Lung (tissue), 11 donors: ENCODE measurements at regions not wholly inside any gene's neighbourhood (a gene's known extent, or its start where the extent isn't known, plus 50 kb on each side); places are given as distances from the start of the nearest gene placed in this dataset.

Source experiments
- ATAC-seq: fragments of 200-7000 bp; cut with Tn5 transposase; one replicate; pipeline ENCODE4 v1.9.1; 2020; ENCODE audit warnings: moderate number of reproducible peaks; ENCODE audit not compliant: insufficient read depth, low FRiP score
- DNase-seq, 3 donors: peaks; one replicate each; pipeline ENCODE4 v3.0.0-alpha.2; 2013 to 2017
- H3K27ac ChIP-seq, 2 donors: one replicate each; pipeline ENCODE4 v1.5.1; 2013; ENCODE audit warnings: mild to moderate bottlenecking in 2 of 2, moderate library complexity in 2 of 2, control low read depth in 1 of 2, inconsistent platforms in 1 of 2, low read depth in 1 of 2, low read length in 1 of 2
- H3K27me3 ChIP-seq, 3 donors: one replicate each; pipeline ENCODE4 v1.5.1; 2013; ENCODE audit warnings: low read length in 2 of 3; ENCODE audit not compliant: control insufficient read depth in 3 of 3, insufficient read depth in 3 of 3
- H3K36me3 ChIP-seq, 4 donors: one replicate each; pipeline ENCODE4 v1.5.1; 2013; ENCODE audit warnings: low read length in 4 of 4, mild to moderate bottlenecking in 1 of 4, moderate library complexity in 1 of 4; ENCODE audit not compliant: control insufficient read depth in 4 of 4, insufficient read depth in 4 of 4
- H3K4me1 ChIP-seq, 5 donors: one replicate each; pipeline ENCODE4 v1.5.1; 2013; ENCODE audit warnings: low read length in 5 of 5, mild to moderate bottlenecking in 2 of 5, moderate library complexity in 1 of 5; ENCODE audit not compliant: control insufficient read depth in 5 of 5, insufficient read depth in 5 of 5
- H3K4me3 ChIP-seq: one replicate; pipeline ENCODE4 v1.5.1; 2013; ENCODE audit warnings: mild to moderate bottlenecking, control low read depth, moderate library complexity
- H3K9ac ChIP-seq, 2 donors: one replicate each; pipeline ENCODE4 v1.5.1; 2013; ENCODE audit warnings: low read length in 2 of 2, control low read depth in 1 of 2; ENCODE audit not compliant: insufficient read depth in 1 of 2
- H3K9me3 ChIP-seq, 4 donors: one replicate each; pipeline ENCODE4 v1.5.1; 2013; ENCODE audit warnings: low read length in 3 of 4, mild to moderate bottlenecking in 1 of 4, moderate library complexity in 1 of 4; ENCODE audit not compliant: control insufficient read depth in 4 of 4, insufficient read depth in 3 of 4
- CTCF ChIP-seq: IDR thresholded peaks from 2 replicates; pipeline ENCODE4 v1.5.1; 2012; ENCODE audit warnings: mild to moderate bottlenecking; ENCODE audit errors: control extremely low read depth, extremely low read depth
- WGBS, 2 donors: extraction: QIAGEN DNeasy Blood & Tissue Kit; methylation state at CpG; one replicate each; pipeline ENCODE4 v1.1.7; 2013; 5-methylcytosine and 5-hydroxymethylcytosine counted together
- donor health status: control.
- donor health status: control.
- donor health status: Bipolar disorder and iron deficiency.
- donor health status: healthy.
- donor health status: DM: yes; HTN: yes; CAD: no.

GRCh38 chr4:111466811-111467604 is 678.2 kb upstream of the FAM241A start:
- Histone ChIP-seq H3K9me3 (peaks cover 0 to 14% (median 2%) of the 10 kb centered on the region in 4 donors), H3K27me3 (no peaks in the 10 kb centered on the region), H3K27ac (no peak overlapping the region), H3K4me1 (no peaks in the 10 kb centered on the region), H3K36me3 (no peaks in the 10 kb centered on the region), H3K4me3 (no peak overlapping the region), H3K9ac (no peak overlapping the region)
- TF ChIP-seq CTCF, result no peak
- 85 to 86% methylated on average over 2 of the region's 2 CpGs for WGBS, 2 donors
- ATAC-seq, result no peak
- DNase-seq, result no peak

GRCh38 chr4:111475001-111475400 is 670.3 kb upstream of the FAM241A start:
- ATAC-seq, result no peak
- 26 to 27% methylated on average over 5 of the region's 5 CpGs for WGBS, 2 donors
- peak; percentile 38 to 59 (median 53) for DNase-seq

GRCh38 chr4:111475666-111476065 is 669.6 kb upstream of the FAM241A start:
- Histone ChIP-seq H3K9me3 (no peaks in the 10 kb centered on the region), H3K4me1 (no peaks in the 10 kb centered on the region), H3K27ac (no peak overlapping the region), H3K36me3 (no peaks in the 10 kb centered on the region), H3K9ac (no peak overlapping the region), H3K27me3 (no peaks in the 10 kb centered on the region), H3K4me3 (no peak overlapping the region)
- WGBS, 2 donors, result 55 to 64% methylated on average over 1 of the region's 1 CpG
- ATAC-seq (no peak), DNase-seq (no peak)
- no peak for TF ChIP-seq CTCF

More at GRCh38 chr4:111475001-111475400, 670.3 kb upstream of the FAM241A start:
- H3K36me3 ChIP-seq, result no peaks in the 10 kb centered on the region
- H3K4me1 ChIP-seq, result no peaks in the 10 kb centered on the region
- peaks cover 0 to 2% (median 0%) of the 10 kb centered on the region in 4 donors for H3K9me3 ChIP-seq
- no peak overlapping the region for H3K27ac ChIP-seq
- no peak overlapping the region for H3K9ac ChIP-seq
- no peaks in the 10 kb centered on the region for H3K27me3 ChIP-seq
- no peak overlapping the region for H3K4me3 ChIP-seq
- no peak for TF ChIP-seq CTCF
